GM18951 (cell line): ENCODE measurements at regions not wholly inside any gene's neighbourhood (a gene's known extent, or its start where the extent isn't known, plus 50 kb on each side); places are given as distances from the start of the nearest gene placed in this dataset.
"Not testable (repeated sequence)": the region's sequence is repeated elsewhere in the genome, so short reads cannot be mapped to it uniquely, and the experiment has no call there.

Experiments used
- POLR2A ChIP-seq: IDR thresholded peaks from 4 replicates; pipeline ENCODE4 v1.6.1; 2011; ENCODE audit warnings: mild to moderate bottlenecking; ENCODE audit not compliant: insufficient read length, insufficient read depth; ENCODE audit errors: extremely low read depth
- in situ Hi-C: fragments of 300-500 bp; cut with MboI; formaldehyde crosslinking; loops from one replicate; pipeline ENCODE4 v1.12.0; 2022; ENCODE audit warnings: low sequenced_read_pairs, mixed read lengths, inconsistent platforms; ENCODE audit not compliant: unreplicated experiment

GRCh38 chr4:126369076-126369475 is 1054.3 kb downstream of the FAT4 start:
- no peak for TF ChIP-seq POLR2A
- in situ Hi-C loops: no loop called here

GRCh38 chr4:126372634-126373033 is 1057.9 kb downstream of the FAT4 start:
- in situ Hi-C loops: no loop called here
- no peak for TF ChIP-seq POLR2A

DNA sequence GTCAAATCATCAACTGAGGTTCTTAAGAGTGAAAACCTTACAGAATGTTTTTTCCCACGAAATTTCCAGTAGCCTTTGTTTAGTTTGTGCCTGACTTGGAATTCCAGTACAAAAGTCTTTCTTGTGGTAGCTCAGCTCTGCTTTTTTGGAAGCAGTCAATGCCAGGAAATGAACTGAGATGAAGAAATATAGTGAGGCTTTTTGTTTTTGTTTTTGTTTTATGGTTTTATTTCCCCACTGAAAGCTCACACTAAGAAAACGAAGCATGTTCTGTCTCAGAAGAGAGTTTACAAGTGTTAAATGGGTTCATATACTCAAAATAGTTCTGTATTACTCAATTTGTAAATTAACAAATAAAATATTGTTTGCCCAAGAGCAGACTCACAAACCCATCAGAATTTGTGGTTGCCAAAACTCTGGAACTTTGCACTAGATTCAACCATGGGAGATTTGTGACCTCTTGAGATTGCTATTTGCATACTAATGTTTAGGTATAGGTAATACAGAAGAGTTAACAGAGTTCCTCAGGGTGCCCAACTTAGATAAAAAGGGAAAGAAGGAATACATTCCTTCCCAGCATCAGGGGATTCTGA is 1060.8 kb downstream of the FAT4 start:
- TF ChIP-seq POLR2A: no peak
- in situ Hi-C loops: no loop called here

GRCh38 chr4:126385954-126386353 is 1071.2 kb downstream of the FAT4 start:
- in situ Hi-C loops: no loop called here
- TF ChIP-seq POLR2A: no peak

DNA sequence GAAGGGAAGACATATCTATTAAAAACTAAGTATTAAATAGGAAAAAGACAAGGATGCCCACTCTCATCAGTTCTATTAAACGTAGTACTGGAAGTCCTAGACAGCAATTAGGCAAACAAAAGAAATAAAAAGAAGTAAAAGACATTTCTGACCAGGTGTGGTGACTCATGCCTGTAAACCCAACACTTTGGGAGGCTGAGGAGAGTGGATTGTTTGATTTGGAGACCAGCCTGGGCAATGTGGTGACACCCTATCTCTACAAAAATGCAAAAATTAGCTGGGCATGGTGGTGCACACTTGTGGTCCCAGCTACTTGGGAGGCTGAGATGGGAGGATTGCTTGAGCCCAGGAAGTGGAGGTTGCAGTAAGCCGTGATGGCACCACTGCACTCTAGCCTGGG is 1071.8 kb downstream of the FAT4 start:
- in situ Hi-C loops: no loop called here
- TF ChIP-seq POLR2A: no peak

DNA sequence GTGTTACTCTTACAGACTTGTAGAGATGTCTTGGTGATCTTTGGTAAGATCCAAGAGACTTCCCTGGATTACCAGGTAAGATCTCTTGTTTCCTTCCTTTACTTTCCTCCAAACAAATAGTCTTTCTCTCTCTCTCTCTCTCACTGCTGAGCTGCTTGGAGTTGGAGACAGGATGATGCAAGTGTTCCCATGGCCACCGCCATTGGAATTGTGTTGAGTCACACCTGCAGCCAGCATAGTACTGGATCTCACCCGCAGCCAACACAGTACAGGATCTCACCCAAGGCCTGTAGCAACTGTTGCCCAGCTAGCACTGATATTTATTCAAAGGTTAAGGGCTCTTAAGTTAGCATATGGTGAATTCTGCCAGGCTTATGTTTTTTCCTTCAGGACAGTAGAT is 1080.9 kb downstream of the FAT4 start:
- no peak for TF ChIP-seq POLR2A
- in situ Hi-C loops: no loop called here

GRCh38 chr4:126396121-126396520 is 1081.4 kb downstream of the FAT4 start:
- in situ Hi-C loops: no loop called here
- no peak for TF ChIP-seq POLR2A

DNA sequence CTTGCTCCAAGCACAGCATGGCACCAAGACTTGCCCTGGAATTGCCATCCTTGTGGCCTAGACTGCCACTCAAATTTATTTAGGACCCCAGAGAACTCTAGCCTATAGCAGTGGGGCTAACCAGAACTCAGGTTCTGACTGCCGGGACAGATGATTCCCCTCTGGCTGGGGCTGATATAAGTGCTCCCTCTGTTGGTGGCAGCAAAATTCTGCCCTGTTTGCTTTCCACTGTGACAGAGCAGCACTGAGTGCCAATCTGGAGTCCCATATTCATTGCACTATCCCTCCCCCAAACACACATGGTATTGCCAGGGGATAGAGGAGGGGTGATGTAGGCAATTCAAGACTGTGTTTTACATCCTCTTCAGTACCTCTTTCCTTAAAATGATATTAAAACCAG is 1081.9 kb downstream of the FAT4 start:
- TF ChIP-seq POLR2A: no peak
- in situ Hi-C loops: no loop called here

- in situ Hi-C loops: no loop called here
- TF ChIP-seq POLR2A: no peak
Observed at GRCh38 chr4:126404549-126404948, 1089.8 kb downstream of the FAT4 start.

DNA sequence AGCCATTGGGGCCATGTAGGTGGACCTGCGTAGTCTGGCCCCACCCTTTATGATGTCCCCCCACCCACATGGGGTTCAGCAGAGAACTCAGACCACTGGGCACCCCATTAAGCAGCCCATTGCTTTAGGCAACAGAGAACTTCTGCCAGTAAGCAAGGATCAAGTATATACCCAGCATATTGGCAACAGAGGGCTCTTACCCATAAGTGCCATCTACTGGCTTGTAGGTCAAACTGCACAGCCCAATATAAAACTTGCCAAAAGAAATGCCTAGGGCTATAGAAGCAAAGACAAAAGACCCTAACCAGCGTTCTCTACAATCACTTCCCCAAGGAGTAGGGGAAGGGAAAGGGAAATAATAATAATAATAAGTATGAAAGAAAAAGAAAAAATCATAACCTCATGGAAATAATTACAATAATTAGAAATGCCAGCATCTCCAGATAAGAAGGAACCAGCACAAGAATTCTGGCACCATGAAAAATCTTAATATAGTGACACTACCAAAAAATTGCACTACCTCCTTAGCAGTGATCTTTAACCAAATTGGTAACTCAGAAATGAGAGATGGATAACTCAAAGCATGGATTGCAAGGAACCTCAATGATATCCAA is 1090.7 kb downstream of the FAT4 start:
- in situ Hi-C loops: no loop called here
- TF ChIP-seq POLR2A: no peak

DNA sequence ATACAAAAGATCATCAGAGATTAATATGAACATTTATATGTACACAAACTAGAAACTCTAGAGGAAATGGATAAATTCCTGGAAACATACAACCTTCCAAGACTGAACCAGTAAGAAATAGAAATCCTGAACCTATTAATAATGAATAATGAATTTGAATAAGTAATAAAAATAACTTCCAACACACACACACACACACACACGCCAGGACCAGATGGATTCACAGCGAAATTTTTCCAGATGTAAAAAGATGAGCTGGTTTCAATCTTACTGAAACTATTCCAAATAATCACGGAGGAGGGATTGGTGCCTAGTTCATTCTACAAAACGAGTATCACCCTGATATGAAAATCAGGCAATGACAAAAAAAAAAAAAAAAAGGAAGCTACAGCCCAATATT is 1095.0 kb downstream of the FAT4 start:
- TF ChIP-seq POLR2A: no peak
- in situ Hi-C loops: no loop called here

DNA sequence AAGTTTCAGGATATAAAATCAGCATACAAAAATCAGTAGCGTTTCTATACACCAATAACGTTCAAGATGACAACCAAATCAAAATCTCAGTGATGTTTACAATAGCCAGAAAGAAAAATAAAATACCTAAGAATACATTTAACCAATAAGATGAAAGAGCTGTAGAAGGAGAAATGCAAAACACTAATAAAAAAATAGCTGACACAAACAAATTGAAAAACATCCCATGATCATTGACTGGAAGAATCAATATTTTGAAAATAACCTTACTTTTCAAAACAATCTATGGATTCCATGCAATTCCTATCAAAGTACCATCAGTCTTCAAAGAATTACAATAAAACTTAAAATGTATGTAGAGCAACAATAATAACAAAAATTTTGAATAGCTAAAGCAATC is 1096.3 kb downstream of the FAT4 start:
- no peak for TF ChIP-seq POLR2A
- in situ Hi-C loops: no loop called here

DNA sequence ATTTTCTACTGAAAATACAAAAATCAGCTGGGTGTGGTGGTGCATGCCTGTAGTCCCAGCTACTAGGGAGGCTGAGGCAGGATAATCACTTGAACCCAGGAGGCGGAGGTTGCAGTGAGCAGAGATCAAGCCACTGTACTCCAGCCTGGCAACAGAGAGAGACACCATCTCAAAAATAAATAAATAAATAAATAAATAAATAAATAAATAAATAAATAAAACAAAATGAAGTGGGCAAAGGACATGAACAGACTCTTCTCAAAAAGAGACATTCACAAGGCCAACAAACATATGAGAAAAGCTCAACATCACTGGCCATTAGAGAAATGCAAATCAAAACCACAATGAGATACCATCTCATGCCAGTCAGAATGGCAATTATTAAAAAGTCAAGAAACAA is 1097.6 kb downstream of the FAT4 start:
- in situ Hi-C loops: not testable (repeated sequence)

DNA sequence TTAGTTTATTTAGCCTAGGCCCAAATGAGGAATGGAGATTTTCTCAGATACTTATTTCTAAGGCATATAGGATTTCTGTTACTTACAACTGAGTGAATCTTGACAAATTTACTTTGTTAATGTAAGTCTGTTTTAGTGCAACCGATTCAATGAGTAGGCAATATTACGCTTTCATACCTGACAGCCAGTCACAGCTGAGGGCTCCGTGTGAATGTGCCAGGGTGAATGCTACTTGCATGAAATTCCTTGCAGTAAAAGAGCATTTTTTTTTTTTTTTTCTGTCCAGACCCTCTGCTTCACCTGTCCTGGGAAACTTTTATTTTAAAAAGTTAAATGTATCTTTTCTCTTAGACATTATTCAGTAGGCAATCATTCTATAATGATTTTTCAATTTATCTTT is 1100.0 kb downstream of the FAT4 start:
- no peak for TF ChIP-seq POLR2A
- in situ Hi-C loops: no loop called here

GRCh38 chr4:126419266-126419665 is 1104.5 kb downstream of the FAT4 start:
- in situ Hi-C loops: no loop called here

More at GRCh38 chr4:126419266-126419665, 1104.5 kb downstream of the FAT4 start:
- no peak for TF ChIP-seq POLR2A
